Ovary (tissue), 3 donors: ENCODE measurements at regions not wholly inside any gene's neighbourhood (a gene's known extent, or its start where the extent isn't known, plus 50 kb on each side); places are given as distances from the start of the nearest gene placed in this dataset.

Experiments used
- CTCF ChIP-seq, 3 donors: fragments of 450-650 bp in 2 of 3; fragments of 200-600 bp in 1 of 3; IDR thresholded peaks; one replicate each; pipeline versions ENCODE4 v1.5.1 to v1.8.0; 2016 to 2022; ENCODE audit warnings: antibody characterized with exemption in 3 of 3, mild to moderate bottlenecking in 1 of 3
- EP300 ChIP-seq: sonication (generic); formaldehyde crosslinking; IDR thresholded peaks from one replicate; pipeline ENCODE4 v1.6.1; 2017; ENCODE audit warnings: antibody characterized with exemption
- POLR2A ChIP-seq: fragments of 450-650 bp; IDR thresholded peaks from one replicate; pipeline ENCODE4 v1.6.1; 2017; ENCODE audit warnings: antibody characterized with exemption, mild to moderate bottlenecking, moderate library complexity
- donor health status: DM: no; HTN: no; CAD: no.

DNA sequence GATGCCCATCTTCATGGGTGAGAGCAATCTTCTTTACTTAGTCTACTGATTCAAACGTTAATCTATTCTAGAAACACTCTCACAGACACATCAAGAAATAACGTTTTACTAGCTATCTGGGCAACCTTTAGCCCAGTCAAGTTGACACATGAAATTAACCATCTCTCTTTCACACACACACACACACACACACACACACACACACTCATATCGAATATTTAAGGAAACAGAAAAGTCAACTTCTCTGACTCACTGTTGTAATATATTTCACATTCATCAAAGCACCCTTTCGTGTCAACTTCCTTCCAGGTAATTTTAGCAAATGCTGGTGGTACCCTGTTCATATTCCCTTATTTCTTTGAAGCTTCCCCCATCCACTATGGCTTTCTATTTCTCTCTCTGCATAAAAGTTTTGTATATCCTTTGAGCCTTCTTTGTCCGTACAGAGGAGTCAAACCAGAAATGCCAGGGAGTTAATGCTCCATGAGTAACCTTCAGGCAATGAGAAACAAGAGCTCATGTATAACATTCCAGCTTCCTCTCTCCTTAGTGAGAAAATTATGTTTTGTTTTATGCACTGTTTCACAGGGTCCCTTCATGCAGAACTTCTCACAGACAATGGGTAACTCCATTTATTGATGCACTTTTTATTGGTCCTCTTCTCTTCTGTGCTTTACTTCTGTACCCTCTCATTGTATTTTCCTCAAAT is 335.5 kb upstream of the CBLB start:
- no peak for TF ChIP-seq CTCF (IDR thresholded peaks at IDR 0.05)
- no peak for TF ChIP-seq EP300
- no peak for TF ChIP-seq POLR2A
